AG10803 (cell line): ENCODE measurements at regions not wholly inside any gene's neighbourhood (a gene's known extent, or its start where the extent isn't known, plus 50 kb on each side); places are given as distances from the start of the nearest gene placed in this dataset.
A peak's percentile ranks its signal among the peaks of the same experiment; 100 is the strongest.

Experiments
- DNase-seq: peaks from one replicate; pipeline ENCODE4 v3.0.0; 2010; ENCODE audit warnings: low read depth
- H3K4me3 ChIP-seq: 2 replicates; pipeline ENCODE4 v1.5.1; 2011; ENCODE audit warnings: mild to moderate bottlenecking, low read length, control low read depth
- CTCF ChIP-seq: conservative IDR thresholded peaks from 2 replicates; pipeline ENCODE4 v1.5.1; 2011; ENCODE audit warnings: mild to moderate bottlenecking, low read length, control low read depth, inconsistent platforms

GRCh38 chr17:83149029-83149725, 69.8 kb downstream of the METRNL start:
- H3K4me3 ChIP-seq, result no peak overlapping the region
- DNase-seq, result no peak
- no peak for TF ChIP-seq CTCF

- no peak for TF ChIP-seq CTCF
- DNase-seq, result peak; percentile 40
- H3K4me3 ChIP-seq, result no peak overlapping the region
Observed at GRCh38 chr17:83149761-83150251, 70.4 kb downstream of the METRNL start.

- DNase-seq, result no peak
- no peak for TF ChIP-seq CTCF
- H3K4me3 ChIP-seq, result no peak overlapping the region
Observed at GRCh38 chr17:83150369-83151055, 71.1 kb downstream of the METRNL start.

- TF ChIP-seq CTCF, result no peak
- DNase-seq, result no peak
- no peak overlapping the region for H3K4me3 ChIP-seq
Observed at GRCh38 chr17:83151056-83151441, 71.6 kb downstream of the METRNL start.

- TF ChIP-seq CTCF, result no peak
- DNase-seq, result peak; percentile 64
- H3K4me3 ChIP-seq, result no peak overlapping the region
Observed at GRCh38 chr17:83151442-83152226, 72.2 kb downstream of the METRNL start.

GRCh38 chr17:83152227-83152744, 72.9 kb downstream of the METRNL start:
- DNase-seq, result no peak
- no peak overlapping the region for H3K4me3 ChIP-seq
- TF ChIP-seq CTCF, result no peak
